Suprapubic skin (tissue), 4 donors: ENCODE measurements at regions not wholly inside any gene's neighbourhood (a gene's known extent, or its start where the extent isn't known, plus 50 kb on each side); places are given as distances from the start of the nearest gene placed in this dataset.

ENCODE experiments used
- DNase-seq, 2 donors: peaks; one replicate each; pipeline ENCODE4 v3.0.0-alpha.2; 2019; ENCODE audit warnings: low spot score in 2 of 2
- H3K27ac ChIP-seq: fragments of 200-600 bp; sonication (generic); one replicate; pipeline ENCODE4 v1.5.1; 2019
- H3K27me3 ChIP-seq: fragments of 200-600 bp; sonication (generic); one replicate; pipeline ENCODE4 v1.5.1; 2019
- H3K36me3 ChIP-seq: fragments of 200-600 bp; sonication (generic); one replicate; pipeline ENCODE4 v1.5.1; 2019
- H3K4me1 ChIP-seq: fragments of 200-600 bp; sonication (generic); one replicate; pipeline ENCODE4 v1.5.1; 2019
- H3K4me3 ChIP-seq: fragments of 200-600 bp; sonication (generic); one replicate; pipeline ENCODE4 v1.5.1; 2019; ENCODE audit warnings: mild to moderate bottlenecking
- H3K9me3 ChIP-seq: fragments of 200-600 bp; sonication (generic); one replicate; pipeline ENCODE4 v1.5.1; 2019
- CTCF ChIP-seq, 2 donors: fragments of 200-600 bp in 1 of 2; fragments of 450-650 bp in 1 of 2; sonication (generic) in 1 of 2; IDR thresholded peaks; one replicate each; pipeline ENCODE4 v1.5.1; 2016 to 2019; ENCODE audit warnings: antibody characterized with exemption in 2 of 2, mild to moderate bottlenecking in 1 of 2, moderate library complexity in 1 of 2
- EP300 ChIP-seq: sonication (generic); formaldehyde crosslinking; IDR thresholded peaks from one replicate; pipeline ENCODE4 v1.6.1; 2017; ENCODE audit warnings: antibody characterized with exemption
- POLR2A ChIP-seq, 2 donors: fragments of 450-650 bp; IDR thresholded peaks; one replicate each; pipeline ENCODE4 v1.6.1; 2017; ENCODE audit warnings: antibody characterized with exemption in 2 of 2, mild to moderate bottlenecking in 2 of 2, moderate library complexity in 2 of 2
- POLR2AphosphoS5 ChIP-seq, 3 donors: sonication (generic); formaldehyde crosslinking; IDR thresholded peaks; one replicate each; pipeline ENCODE4 v1.6.1; 2017; ENCODE audit warnings: antibody characterized with exemption in 3 of 3
- WGBS: methylation state at CpG from one replicate; pipeline ENCODE4 v1.1.5; 2018; 5-methylcytosine and 5-hydroxymethylcytosine counted together

GRCh38 chr12:67727702-67728666 lies 79.4 kb downstream of the DYRK2 start:
- WGBS: 67% methylated on average over 6 of the region's 6 CpGs
- no peaks in the 10 kb centered on the region for H3K9me3 ChIP-seq
- H3K4me1 ChIP-seq: no peaks in the 10 kb centered on the region
- H3K4me3 ChIP-seq: no peak overlapping the region
- H3K27me3 ChIP-seq: no peaks in the 10 kb centered on the region
- H3K27ac ChIP-seq: no peak overlapping the region
- no peaks in the 10 kb centered on the region for H3K36me3 ChIP-seq
- TF ChIP-seq POLR2AphosphoS5 (IDR thresholded peaks at IDR 0.05): no peak
- no peak for TF ChIP-seq POLR2A (IDR thresholded peaks at IDR 0.05)
- no peak for TF ChIP-seq CTCF (IDR thresholded peaks at IDR 0.05)
- TF ChIP-seq EP300: no peak
- no peak for DNase-seq

GRCh38 chr12:67732857-67733256 lies 84.3 kb downstream of the DYRK2 start:
- no peaks in the 10 kb centered on the region for H3K4me1 ChIP-seq
- H3K36me3 ChIP-seq: no peaks in the 10 kb centered on the region
- H3K9me3 ChIP-seq: no peaks in the 10 kb centered on the region
- TF ChIP-seq CTCF (IDR thresholded peaks at IDR 0.05) (no peak), POLR2AphosphoS5 (IDR thresholded peaks at IDR 0.05) (no peak), EP300 (no peak), POLR2A (IDR thresholded peaks at IDR 0.05) (no peak)
- H3K4me3 ChIP-seq: no peak overlapping the region
- no peak overlapping the region for H3K27ac ChIP-seq
- DNase-seq: no peak
- no peaks in the 10 kb centered on the region for H3K27me3 ChIP-seq
- 92% methylated on average over 4 of the region's 4 CpGs for WGBS

GRCh38 chr12:67735868-67736267 lies 87.3 kb downstream of the DYRK2 start:
- TF ChIP-seq CTCF (IDR thresholded peaks at IDR 0.05): no peak
- no peak for TF ChIP-seq POLR2A (IDR thresholded peaks at IDR 0.05)
- no peak for TF ChIP-seq POLR2AphosphoS5 (IDR thresholded peaks at IDR 0.05)
- no peaks in the 10 kb centered on the region for H3K9me3 ChIP-seq
- no peak for DNase-seq
- no peaks in the 10 kb centered on the region for H3K27me3 ChIP-seq
- no peak overlapping the region for H3K27ac ChIP-seq
- WGBS: 85% methylated on average over 4 of the region's 4 CpGs
- H3K36me3 ChIP-seq: no peaks in the 10 kb centered on the region
- no peak overlapping the region for H3K4me3 ChIP-seq
- no peaks in the 10 kb centered on the region for H3K4me1 ChIP-seq

- Histone ChIP-seq H3K27me3 (no peaks in the 10 kb centered on the region), H3K4me1 (no peaks in the 10 kb centered on the region), H3K27ac (no peak overlapping the region), H3K36me3 (no peaks in the 10 kb centered on the region), H3K4me3 (no peak overlapping the region), H3K9me3 (no peaks in the 10 kb centered on the region)
- TF ChIP-seq POLR2AphosphoS5 (IDR thresholded peaks at IDR 0.05) (no peak), CTCF (IDR thresholded peaks at IDR 0.05) (no peak), POLR2A (IDR thresholded peaks at IDR 0.05) (no peak), EP300 (no peak)
- 71% methylated on average over 1 of the region's 1 CpG for WGBS
- DNase-seq: no peak
Measured at GRCh38 chr12:67740711-67741110, 92.2 kb downstream of the DYRK2 start.

GRCh38 chr12:67741270-67741669 lies 92.7 kb downstream of the DYRK2 start:
- H3K9me3 ChIP-seq: no peaks in the 10 kb centered on the region
- no peaks in the 10 kb centered on the region for H3K27me3 ChIP-seq
- H3K4me3 ChIP-seq: no peak overlapping the region
- H3K27ac ChIP-seq: no peak overlapping the region
- DNase-seq: no peak
- H3K4me1 ChIP-seq: no peaks in the 10 kb centered on the region
- no peak for TF ChIP-seq POLR2A (IDR thresholded peaks at IDR 0.05)
- no peak for TF ChIP-seq EP300
- no peak for TF ChIP-seq CTCF (IDR thresholded peaks at IDR 0.05)
- TF ChIP-seq POLR2AphosphoS5 (IDR thresholded peaks at IDR 0.05): no peak
- H3K36me3 ChIP-seq: no peaks in the 10 kb centered on the region
- WGBS: 84% methylated on average over 3 of the region's 3 CpGs
